GM12865 (cell line): ENCODE measurements at regions not wholly inside any gene's neighbourhood (a gene's known extent, or its start where the extent isn't known, plus 50 kb on each side); places are given as distances from the start of the nearest gene placed in this dataset.

Experiments used
- DNase-seq: peaks from one replicate; pipeline ENCODE4 v3.0.0; 2010; ENCODE audit warnings: low read depth
- H3K4me3 ChIP-seq: 2 replicates; pipeline ENCODE4 v1.5.1; 2011; ENCODE audit warnings: mild to moderate bottlenecking, low read depth, low read length, control low read depth
- CTCF ChIP-seq: IDR thresholded peaks from 2 replicates; pipeline ENCODE4 v1.5.1; 2011; ENCODE audit warnings: low read length, control low read depth, low read depth, inconsistent platforms; ENCODE audit not compliant: insufficient read depth; ENCODE audit errors: missing control alignments

- DNase-seq: no peak
- no peak for TF ChIP-seq CTCF
- no peak overlapping the region for H3K4me3 ChIP-seq
These were observed 52.2 kb upstream of the GALNT13 start for GRCh38 chr2:153819501-153819900.
